Fibroblast of mammary gland (primary cell): ENCODE measurements at regions not wholly inside any gene's neighbourhood (a gene's known extent, or its start where the extent isn't known, plus 50 kb on each side); places are given as distances from the start of the nearest gene placed in this dataset.

Experiments
- DNase-seq: peaks from one replicate; pipeline ENCODE4 v3.0.0-alpha.2; 2010; ENCODE audit warnings: low read depth
- H3K4me3 ChIP-seq: 2 replicates; pipeline ENCODE4 v1.5.1; 2011; ENCODE audit warnings: low read depth, mild to moderate bottlenecking, low read length, moderate library complexity; ENCODE audit not compliant: control insufficient read depth
- CTCF ChIP-seq: conservative IDR thresholded peaks from 2 replicates; pipeline ENCODE4 v1.5.1; 2011; ENCODE audit warnings: low read depth, low read length, inconsistent platforms; ENCODE audit not compliant: control insufficient read depth, insufficient read depth

GRCh38 chr6:138575257-138575656 lies 76.0 kb upstream of the NHSL1 start:
- H3K4me3 ChIP-seq = no peak overlapping the region
- DNase-seq = no peak
- TF ChIP-seq CTCF = no peak

- no peak for DNase-seq
- H3K4me3 ChIP-seq = no peak overlapping the region
- no peak for TF ChIP-seq CTCF
These were observed 77.0 kb upstream of the NHSL1 start for GRCh38 chr6:138576313-138576712.

GRCh38 chr6:138577151-138577915 lies 78.0 kb upstream of the NHSL1 start:
- no peak for TF ChIP-seq CTCF
- no peak overlapping the region for H3K4me3 ChIP-seq
- no peak for DNase-seq

GRCh38 chr6:138580040-138580439 lies 80.7 kb upstream of the NHSL1 start:
- no peak for DNase-seq
- H3K4me3 ChIP-seq = no peak overlapping the region
- TF ChIP-seq CTCF = no peak

- TF ChIP-seq CTCF = no peak
- no peak overlapping the region for H3K4me3 ChIP-seq
- DNase-seq = no peak
These were observed 81.5 kb upstream of the NHSL1 start for GRCh38 chr6:138580801-138581200.

GRCh38 chr6:138582573-138582972 lies 83.3 kb upstream of the NHSL1 start:
- DNase-seq = no peak
- no peak overlapping the region for H3K4me3 ChIP-seq
- no peak for TF ChIP-seq CTCF
